Neutrophil (primary cell): ENCODE measurements at regions not wholly inside any gene's neighbourhood (a gene's known extent, or its start where the extent isn't known, plus 50 kb on each side); places are given as distances from the start of the nearest gene placed in this dataset.

ENCODE experiments used
- H3K27ac ChIP-seq: fragments of 200-600 bp; sonication (generic); 2 replicates; pipeline ENCODE4 v1.5.1; 2016; ENCODE audit warnings: mild to moderate bottlenecking, moderate library complexity
- H3K27me3 ChIP-seq: fragments of 200-600 bp; sonication (generic); 2 replicates; pipeline ENCODE4 v1.6.0; 2016; ENCODE audit warnings: mild to moderate bottlenecking
- H3K36me3 ChIP-seq: fragments of 200-600 bp; sonication (generic); 2 replicates; pipeline ENCODE4 v1.5.1; 2017
- H3K4me1 ChIP-seq, 2 experiments: fragments of 200-600 bp in 1 of 2; sonication (generic) in 1 of 2; 1 replicate in 1 of 2; 2 replicates in 1 of 2; pipeline versions ENCODE4 v1.5.1 to v1.6.1; 2013 to 2016; ENCODE audit warnings: low read depth in 1 of 2, low read length in 1 of 2, mild to moderate bottlenecking in 1 of 2, moderate library complexity in 1 of 2; ENCODE audit not compliant: control insufficient read depth in 1 of 2, insufficient read depth in 1 of 2
- H3K4me3 ChIP-seq, 2 experiments: fragments of 200-600 bp in 1 of 2; sonication (generic) in 1 of 2; 1 replicate in 1 of 2; 2 replicates in 1 of 2; pipeline ENCODE4 v1.5.1; 2013 to 2016; ENCODE audit warnings: low read depth in 1 of 2, low read length in 1 of 2, mild to moderate bottlenecking in 1 of 2, moderate library complexity in 1 of 2
- H3K9me3 ChIP-seq: fragments of 200-600 bp; sonication (generic); 2 replicates; pipeline ENCODE4 v1.5.1; 2016
- CTCF ChIP-seq: fragments of 200-600 bp; sonication (generic); IDR thresholded peaks from 2 replicates; pipeline ENCODE4 v1.5.1; 2016; ENCODE audit warnings: antibody characterized with exemption

- TF ChIP-seq CTCF, result no peak
- no peaks in the 10 kb centered on the region for H3K9me3 ChIP-seq
- H3K27me3 ChIP-seq, result peaks cover 6% of the 10 kb centered on the region
- no peaks in the 10 kb centered on the region for H3K4me1 ChIP-seq
- H3K27ac ChIP-seq, result no peak overlapping the region
- H3K36me3 ChIP-seq, result no peaks in the 10 kb centered on the region
- no peak overlapping the region for H3K4me3 ChIP-seq
Observed at GRCh38 chr10:80697926-80698325, 160.2 kb downstream of the SH2D4B start.

GRCh38 chr10:80699602-80700039 is 161.9 kb downstream of the SH2D4B start:
- H3K36me3 ChIP-seq, result no peaks in the 10 kb centered on the region
- no peaks in the 10 kb centered on the region for H3K4me1 ChIP-seq
- peak; percentile 54 for TF ChIP-seq CTCF
- H3K9me3 ChIP-seq, result no peaks in the 10 kb centered on the region
- H3K27ac ChIP-seq, result no peak overlapping the region
- peaks cover 6% of the 10 kb centered on the region for H3K27me3 ChIP-seq
- no peak overlapping the region for H3K4me3 ChIP-seq

GRCh38 chr10:80700252-80700651 is 162.6 kb downstream of the SH2D4B start:
- Histone ChIP-seq H3K4me3 (no peak overlapping the region), H3K36me3 (no peaks in the 10 kb centered on the region), H3K27me3 (peaks cover 6% of the 10 kb centered on the region), H3K4me1 (no peaks in the 10 kb centered on the region), H3K9me3 (no peaks in the 10 kb centered on the region), H3K27ac (no peak overlapping the region)
- TF ChIP-seq CTCF, result no peak

- no peak for TF ChIP-seq CTCF
- H3K36me3 ChIP-seq, result no peaks in the 10 kb centered on the region
Observed at GRCh38 chr10:80700760-80701444, 163.2 kb downstream of the SH2D4B start.

GRCh38 chr10:80701706-80702105 is 164.0 kb downstream of the SH2D4B start:
- TF ChIP-seq CTCF, result no peak
- Histone ChIP-seq H3K4me1 (no peaks in the 10 kb centered on the region), H3K27me3 (peaks cover 6% of the 10 kb centered on the region), H3K36me3 (no peaks in the 10 kb centered on the region), H3K9me3 (no peaks in the 10 kb centered on the region), H3K27ac (no peak overlapping the region), H3K4me3 (no peak overlapping the region)

More at GRCh38 chr10:80700760-80701444, 163.2 kb downstream of the SH2D4B start:
- no peak overlapping the region for H3K27ac ChIP-seq
- peaks cover 6% of the 10 kb centered on the region for H3K27me3 ChIP-seq
- no peaks in the 10 kb centered on the region for H3K4me1 ChIP-seq
- no peaks in the 10 kb centered on the region for H3K9me3 ChIP-seq
- no peak overlapping the region for H3K4me3 ChIP-seq
